T-helper 2 cell (primary cell): ENCODE measurements at regions not wholly inside any gene's neighbourhood (a gene's known extent, or its start where the extent isn't known, plus 50 kb on each side); places are given as distances from the start of the nearest gene placed in this dataset.

Source experiments
- DNase-seq, 5 experiments: peaks; one replicate each; pipeline versions ENCODE4 v3.0.0 to v3.0.0-alpha.2; 2012 to 2022

- no peak for DNase-seq
These were observed 297.2 kb downstream of the TGFB2 start for GRCh38 chr1:218642033-218642948.

- DNase-seq, result no peak
These were observed 298.1 kb downstream of the TGFB2 start for GRCh38 chr1:218643281-218643680.

GRCh38 chr1:218643926-218644325 lies 298.8 kb downstream of the TGFB2 start:
- no peak for DNase-seq

GRCh38 chr1:218646288-218646687 lies 301.2 kb downstream of the TGFB2 start:
- no peak for DNase-seq

- no peak for DNase-seq
These were observed 311.3 kb downstream of the TGFB2 start for GRCh38 chr1:218656301-218657037.

- no peak for DNase-seq
These were observed 313.1 kb downstream of the TGFB2 start for GRCh38 chr1:218658269-218658668.

- DNase-seq, result no peak
These were observed 313.8 kb downstream of the TGFB2 start for GRCh38 chr1:218658899-218659298.

- no peak for DNase-seq
These were observed 315.0 kb downstream of the TGFB2 start for GRCh38 chr1:218659911-218660677.

GRCh38 chr1:218660678-218661053 lies 315.5 kb downstream of the TGFB2 start:
- no peak for DNase-seq

- no peak for DNase-seq
These were observed 316.3 kb downstream of the TGFB2 start for GRCh38 chr1:218661411-218661810.

GRCh38 chr1:218664385-218665170 lies 319.4 kb downstream of the TGFB2 start:
- DNase-seq, result no peak

GRCh38 chr1:218665221-218665620 lies 320.1 kb downstream of the TGFB2 start:
- no peak for DNase-seq

GRCh38 chr1:218666263-218666662 lies 321.1 kb downstream of the TGFB2 start:
- DNase-seq, result no peak

- no peak for DNase-seq
These were observed 322.8 kb downstream of the TGFB2 start for GRCh38 chr1:218667781-218668516.

GRCh38 chr1:218669431-218669830 lies 324.3 kb downstream of the TGFB2 start:
- DNase-seq, result no peak

- no peak for DNase-seq
These were observed 325.7 kb downstream of the TGFB2 start for GRCh38 chr1:218670875-218671274.

- no peak for DNase-seq
These were observed 326.4 kb downstream of the TGFB2 start for GRCh38 chr1:218671573-218671972.

GRCh38 chr1:218673170-218673569 lies 328.0 kb downstream of the TGFB2 start:
- no peak for DNase-seq

- no peak for DNase-seq
These were observed 329.2 kb downstream of the TGFB2 start for GRCh38 chr1:218674280-218674773.

- no peak for DNase-seq
These were observed 331.9 kb downstream of the TGFB2 start for GRCh38 chr1:218677026-218677425.

- no peak for DNase-seq
These were observed 334.3 kb downstream of the TGFB2 start for GRCh38 chr1:218679391-218679790.
